NCI-H69 (cell line): ENCODE measurements at regions not wholly inside any gene's neighbourhood (a gene's known extent, or its start where the extent isn't known, plus 50 kb on each side); places are given as distances from the start of the nearest gene placed in this dataset.
"Not testable (repeated sequence)": the region's sequence is repeated elsewhere in the genome, so short reads cannot be mapped to it uniquely, and the experiment has no call there.

Experiments used
- DNase-seq: peaks from one replicate; lab custom pipeline; 2025; lab: John Stamatoyannopoulos, UW

DNA sequence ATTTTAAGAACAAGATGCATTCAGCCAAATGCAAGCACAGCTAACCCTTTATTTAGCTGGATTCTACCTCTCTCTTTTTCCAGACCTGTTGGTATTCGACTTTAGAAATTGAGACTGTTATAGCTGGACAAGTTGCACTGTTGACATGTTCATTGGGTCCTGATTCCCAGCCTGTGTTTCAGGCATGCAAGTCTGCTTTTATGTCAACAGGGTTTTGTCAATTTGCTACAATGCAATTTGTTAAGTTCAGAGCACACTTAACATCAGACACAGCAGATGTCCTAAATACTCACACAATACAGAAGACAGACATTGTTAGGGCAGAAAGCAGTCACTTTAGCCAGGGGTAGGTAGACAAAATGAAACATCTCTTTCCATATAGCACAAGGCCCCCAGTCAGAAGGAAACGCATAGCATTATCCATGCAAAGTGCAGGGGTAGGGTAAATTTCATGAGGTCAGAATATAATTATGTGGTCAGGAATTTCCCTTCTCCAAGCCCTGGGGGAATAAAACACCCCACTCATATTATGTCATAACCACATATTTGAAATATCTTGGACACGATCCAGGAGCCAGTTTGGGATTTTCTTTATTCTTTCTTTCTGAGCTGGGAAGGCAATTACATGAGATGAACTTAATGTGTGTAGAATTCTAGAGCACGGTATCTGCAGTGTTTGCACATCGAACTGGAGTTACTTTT, 504.1 kb downstream of the NTRK3 start:
- DNase-seq, result no peak

DNA sequence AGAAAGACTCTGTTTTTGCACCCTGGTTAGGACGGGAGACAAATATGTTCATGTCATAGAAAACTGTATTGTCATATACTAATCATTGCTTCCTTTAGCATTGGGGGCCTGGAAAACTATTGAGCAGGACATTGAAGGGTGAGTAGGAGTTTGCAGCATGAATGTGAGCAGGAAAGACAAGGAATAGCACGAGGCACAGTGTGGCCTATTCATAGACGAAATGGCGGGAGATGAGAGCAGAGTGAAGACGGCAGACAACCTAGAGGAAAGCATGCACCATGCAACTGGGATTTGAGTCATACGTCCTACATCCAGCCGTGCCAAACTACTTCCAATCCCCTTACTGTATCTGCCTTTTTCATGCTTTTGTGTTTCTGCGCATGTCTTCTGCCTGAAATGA, 508.1 kb downstream of the NTRK3 start:
- no peak for DNase-seq

DNA sequence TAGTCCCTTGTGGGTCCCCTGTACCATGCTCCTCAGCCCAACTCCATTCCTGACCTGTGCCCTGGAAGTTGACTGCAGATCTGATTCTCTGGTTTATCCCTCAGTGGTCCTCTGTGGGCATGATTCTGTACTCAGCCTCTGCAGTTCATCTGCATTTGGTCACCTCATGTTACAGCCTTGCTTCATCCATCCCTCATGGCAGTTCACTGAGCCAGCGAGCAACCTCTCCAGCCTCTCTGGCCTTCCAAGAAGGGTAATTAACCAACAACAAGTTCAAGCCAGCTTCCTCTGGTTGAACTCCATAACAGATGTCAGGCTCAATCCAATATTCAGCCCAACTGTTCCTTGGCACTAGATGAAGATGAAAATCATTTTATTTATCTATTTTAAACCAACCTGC, 509.5 kb downstream of the NTRK3 start:
- no peak for DNase-seq

DNA sequence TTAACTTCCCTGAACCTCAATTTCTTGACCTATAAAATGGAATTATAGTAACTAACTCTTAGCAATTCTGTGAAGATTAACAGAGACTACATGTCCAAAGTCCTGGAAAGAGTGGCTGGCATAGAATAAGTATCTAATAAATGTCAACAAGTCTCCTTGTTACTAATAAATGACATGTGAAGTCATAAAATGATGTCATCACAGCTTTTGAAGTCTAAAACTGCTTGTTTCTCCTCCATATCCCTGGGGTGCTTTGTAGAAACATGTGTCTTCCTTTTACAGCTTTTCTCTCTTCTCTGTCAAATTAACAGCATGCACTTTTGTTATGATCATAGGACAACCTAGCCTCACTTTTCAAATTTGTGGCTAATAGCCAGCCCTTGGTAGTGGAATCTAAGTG, 510.2 kb downstream of the NTRK3 start:
- no peak for DNase-seq

DNA sequence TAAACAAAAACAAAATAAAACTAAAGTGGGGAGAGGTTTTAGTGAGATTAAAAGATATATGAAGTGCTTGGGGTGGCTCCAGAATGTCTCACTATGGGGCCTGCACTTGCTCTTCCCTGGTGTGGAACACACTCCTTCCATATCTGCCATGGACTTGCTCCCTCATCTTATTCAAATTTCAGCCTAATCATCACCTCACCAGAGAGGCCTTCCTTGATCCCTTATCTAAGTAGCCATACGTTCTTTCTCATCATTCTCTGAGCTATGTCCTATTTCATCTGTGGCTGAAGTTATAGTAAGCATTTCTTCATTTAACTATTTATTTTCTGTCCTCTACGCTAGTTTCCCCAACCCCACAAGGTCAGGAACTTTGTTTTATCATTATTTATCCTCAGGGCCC, 511.7 kb downstream of the NTRK3 start:
- DNase-seq, result no peak

DNA sequence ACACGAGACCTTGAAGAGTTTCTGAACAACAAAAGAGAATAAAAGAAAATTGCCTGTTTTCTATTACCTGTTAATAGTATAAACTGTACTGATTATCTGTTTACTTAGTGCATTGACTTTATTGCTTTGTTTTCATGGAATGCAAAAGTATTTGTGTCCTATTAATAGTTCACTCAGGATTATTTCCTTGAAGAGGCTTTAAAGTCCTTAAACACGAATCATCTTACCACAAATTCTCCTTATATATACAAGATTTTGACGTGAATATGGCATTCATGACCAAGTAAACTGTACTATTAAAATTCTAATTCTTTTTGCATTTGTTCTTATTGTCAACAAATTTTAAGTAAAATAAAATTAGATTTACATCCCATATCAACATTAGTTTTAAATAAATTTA, 513.0 kb downstream of the NTRK3 start:
- no peak for DNase-seq

DNA sequence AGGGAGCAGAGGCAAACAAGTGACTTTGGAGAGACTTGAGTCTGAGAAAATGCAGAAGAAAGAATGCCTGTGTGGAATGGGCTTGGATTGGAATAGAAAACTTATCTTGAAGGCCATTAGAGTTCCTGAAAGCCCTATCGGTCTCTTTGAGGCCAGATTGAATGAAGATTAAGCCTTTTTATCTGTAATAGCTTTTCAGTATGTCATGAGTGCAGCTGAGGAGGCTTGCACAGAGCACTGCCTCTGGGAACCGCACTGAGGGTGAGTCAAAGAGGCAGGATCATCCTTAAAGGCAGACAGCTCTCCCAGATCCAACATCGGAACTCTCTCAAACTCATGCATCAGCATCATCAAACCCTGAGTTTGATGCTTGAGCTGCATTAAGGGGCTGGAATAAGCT, 515.2 kb downstream of the NTRK3 start:
- no peak for DNase-seq

DNA sequence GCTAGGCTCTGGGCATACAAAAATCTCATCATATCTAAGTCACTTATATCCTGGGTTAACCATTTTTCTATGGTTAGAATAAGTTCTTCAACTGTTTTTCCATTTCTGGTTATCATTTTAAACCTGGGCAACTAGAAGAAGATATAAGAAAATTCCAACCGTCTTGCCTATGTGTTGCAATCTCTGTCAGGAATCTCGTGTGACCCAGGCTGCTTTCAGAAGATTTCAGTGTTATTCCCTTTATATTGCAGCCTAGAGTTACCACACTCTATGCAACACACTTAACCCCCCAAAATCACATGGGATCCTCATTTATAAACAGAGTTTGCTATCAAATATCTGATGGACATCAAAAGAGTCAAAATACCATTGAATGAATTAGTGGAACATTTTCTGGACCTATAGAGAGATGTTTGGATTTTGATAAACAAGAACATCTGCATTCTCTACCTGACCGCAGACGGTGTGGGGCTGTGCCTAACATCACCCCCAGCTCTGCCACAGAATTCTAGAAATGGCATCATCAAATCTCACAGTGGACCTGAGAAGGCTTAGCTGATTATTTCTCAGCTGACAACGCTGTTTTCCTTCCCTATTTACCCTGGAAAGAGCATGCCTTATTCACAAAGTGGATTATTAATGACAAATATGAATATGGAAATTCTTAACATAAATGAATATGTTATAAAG, 515.7 kb downstream of the NTRK3 start:
- DNase-seq, result no peak

DNA sequence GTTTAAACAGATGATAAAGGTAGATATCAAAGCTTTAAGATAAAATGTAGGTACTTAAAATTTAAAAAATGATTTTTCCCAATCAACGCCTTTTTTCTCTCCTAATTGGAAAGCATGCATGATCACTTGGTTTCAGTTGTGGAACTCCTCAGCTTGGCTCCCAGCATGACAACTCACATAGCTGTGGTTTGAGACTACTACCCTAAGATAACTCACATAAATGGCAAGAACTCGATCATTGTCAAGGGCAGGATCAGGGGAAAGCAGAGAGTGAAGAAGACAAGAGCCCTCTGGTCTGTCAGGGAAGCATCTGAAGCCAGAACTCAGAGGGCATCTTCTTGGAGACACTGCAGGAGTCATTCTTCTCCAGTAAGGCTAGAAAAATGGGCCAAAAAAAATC, 516.7 kb downstream of the NTRK3 start:
- DNase-seq, result no peak

DNA sequence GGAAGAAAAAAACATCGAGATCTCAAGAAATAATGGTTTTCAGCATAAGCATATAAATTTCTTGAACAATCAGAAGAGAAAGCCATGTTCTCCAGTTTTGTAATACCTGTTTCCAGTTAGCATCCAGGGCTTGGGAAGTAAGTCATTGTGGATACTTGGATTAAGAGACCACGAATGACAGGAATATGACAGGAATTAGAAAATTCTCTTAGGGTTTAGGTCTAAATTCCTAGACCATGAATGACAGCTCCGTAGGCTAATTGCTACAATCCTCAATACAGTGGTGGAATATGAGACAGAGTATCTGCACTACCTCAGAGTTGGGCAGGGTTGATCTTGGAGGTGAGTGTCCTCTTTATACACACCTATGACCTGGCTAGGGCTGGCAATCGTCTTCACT, 517.5 kb downstream of the NTRK3 start:
- no peak for DNase-seq

DNA sequence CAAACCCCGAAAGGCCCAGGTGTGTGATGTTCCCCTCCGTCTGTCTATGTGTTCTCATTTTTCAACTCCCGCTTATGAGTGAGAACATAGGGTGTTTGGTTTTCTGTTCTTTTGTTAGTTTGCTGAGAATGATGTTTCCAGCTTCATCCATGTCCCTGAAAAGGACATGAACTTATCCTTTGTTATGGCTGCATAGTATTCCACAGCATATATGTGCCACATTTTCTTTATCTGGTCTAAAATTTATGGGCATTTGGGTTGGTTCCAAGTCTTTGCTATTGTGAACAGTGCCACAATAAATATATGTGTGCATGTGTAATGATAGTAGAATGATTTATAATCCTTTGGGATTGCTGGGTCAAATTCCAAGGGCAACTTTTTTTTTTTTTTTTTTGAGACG, 519.1 kb downstream of the NTRK3 start:
- not testable (repeated sequence) for DNase-seq

DNA sequence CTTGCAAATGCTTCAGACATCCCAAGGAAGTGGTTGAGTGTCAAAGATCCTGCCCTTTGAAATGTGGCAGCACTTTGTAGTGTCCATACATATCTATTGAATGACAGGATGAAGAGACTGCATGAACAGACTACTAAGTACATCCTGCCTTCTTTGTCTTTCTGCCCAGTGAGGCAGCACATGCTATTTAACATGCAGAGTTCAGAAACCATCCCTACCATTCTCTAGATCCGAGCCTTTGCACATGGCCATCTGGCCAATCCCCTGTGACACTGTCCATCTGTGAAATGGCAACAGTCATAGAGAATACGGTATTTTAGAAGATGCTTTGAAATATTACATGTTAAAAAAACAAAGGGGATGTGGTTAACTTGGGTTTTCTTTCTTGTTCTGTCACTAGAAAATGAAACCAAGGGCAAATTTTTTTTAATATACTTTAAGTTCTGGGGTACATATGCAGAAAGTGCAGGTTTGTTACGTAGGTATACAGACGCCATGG, 519.6 kb downstream of the NTRK3 start:
- no peak for DNase-seq

DNA sequence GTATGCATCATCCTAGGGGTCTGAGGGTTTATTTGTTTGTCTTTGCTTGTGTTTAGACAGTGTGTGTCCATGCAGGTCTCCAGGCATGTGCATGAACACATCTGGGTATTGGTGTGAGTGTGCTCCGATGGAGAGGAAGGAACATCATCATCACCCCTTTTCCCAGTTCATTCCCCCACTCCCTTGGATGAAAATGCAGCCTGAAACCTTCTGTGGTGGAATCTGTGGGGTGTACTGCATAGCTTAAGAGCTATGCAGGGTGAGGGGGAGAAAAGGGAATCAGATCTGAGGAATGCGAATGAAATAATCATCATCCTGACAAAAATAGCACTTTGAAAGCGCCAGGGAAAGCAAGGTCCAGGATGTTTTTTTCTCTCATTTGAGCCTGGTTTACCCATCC, 520.1 kb downstream of the NTRK3 start:
- DNase-seq, result no peak

DNA sequence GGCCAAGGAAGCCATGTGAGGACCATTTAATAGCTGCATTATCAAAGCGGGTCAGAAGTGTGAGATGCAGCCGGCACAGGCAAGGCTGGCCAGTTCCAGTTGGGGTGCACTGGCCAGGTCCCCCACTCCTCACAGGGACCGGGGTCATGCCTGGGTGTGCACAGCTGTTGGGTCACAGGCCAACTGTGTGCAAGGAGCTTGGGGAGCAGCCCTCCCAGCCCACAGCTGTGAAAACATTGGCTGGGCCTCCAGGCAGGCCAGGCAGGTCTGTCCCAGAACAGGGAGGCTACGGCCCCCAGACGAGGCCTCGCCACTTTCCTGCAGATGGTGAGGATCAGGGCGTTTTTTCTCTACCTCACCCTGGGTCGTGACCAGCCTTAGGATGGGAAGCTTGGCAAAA, 521.0 kb downstream of the NTRK3 start:
- no peak for DNase-seq

DNA sequence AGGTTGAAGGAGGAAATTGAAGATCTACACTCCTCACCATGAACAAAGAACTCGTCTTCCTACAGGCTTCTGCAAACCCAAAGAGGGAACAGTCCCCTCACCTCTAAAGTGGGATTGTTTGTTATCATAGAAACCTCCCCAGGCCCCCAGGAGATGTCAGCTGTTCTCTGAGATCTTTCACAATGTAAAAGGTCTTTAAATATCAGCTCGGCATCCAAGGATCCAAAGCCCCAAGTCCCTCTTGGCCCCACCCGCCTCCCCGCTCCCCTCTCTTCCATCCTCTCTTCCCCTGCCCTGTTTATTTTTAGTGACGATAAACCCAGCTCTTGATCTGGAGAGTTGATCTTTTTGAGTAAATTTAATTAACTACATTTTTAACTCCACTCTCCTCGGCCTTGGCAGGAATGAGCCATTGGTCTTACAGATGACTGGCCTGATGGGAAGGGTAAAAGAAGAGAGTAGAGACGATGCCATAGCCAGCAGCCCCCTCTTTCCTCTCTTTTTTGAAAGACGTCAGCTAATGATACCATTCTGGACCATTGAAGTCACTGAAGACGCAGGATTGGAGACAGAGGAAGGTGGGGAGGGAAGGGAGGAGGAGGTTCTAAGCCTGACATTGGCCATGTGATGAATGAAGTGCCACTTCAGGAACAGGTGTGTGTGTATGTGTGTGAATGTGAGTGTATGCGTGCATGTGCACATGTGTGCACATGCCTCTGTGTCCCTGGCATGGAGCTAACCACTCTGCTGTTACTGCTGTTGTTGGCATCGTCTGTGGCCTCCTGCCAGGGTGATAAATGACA, 521.8 kb downstream of the NTRK3 start:
- DNase-seq, result no peak

DNA sequence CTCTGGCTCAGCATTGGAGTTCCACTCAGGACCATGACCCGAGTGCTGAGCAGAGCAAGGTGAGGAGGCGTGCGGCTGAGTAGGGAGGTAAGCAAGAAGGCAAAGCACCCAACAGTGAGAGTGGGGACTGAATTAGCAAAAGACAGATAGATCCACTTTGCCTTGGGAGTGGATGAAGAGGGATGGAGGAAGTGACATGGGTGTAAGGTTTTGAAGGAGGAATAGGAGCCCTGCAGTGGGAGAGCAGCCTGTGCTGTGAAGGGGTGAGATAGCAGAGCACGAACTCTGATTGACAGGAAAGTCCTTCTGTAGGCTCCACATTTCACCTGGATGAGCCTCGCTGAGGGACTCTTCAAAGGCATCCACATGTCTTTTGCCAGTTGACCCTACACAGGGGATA, 522.6 kb downstream of the NTRK3 start:
- no peak for DNase-seq

DNA sequence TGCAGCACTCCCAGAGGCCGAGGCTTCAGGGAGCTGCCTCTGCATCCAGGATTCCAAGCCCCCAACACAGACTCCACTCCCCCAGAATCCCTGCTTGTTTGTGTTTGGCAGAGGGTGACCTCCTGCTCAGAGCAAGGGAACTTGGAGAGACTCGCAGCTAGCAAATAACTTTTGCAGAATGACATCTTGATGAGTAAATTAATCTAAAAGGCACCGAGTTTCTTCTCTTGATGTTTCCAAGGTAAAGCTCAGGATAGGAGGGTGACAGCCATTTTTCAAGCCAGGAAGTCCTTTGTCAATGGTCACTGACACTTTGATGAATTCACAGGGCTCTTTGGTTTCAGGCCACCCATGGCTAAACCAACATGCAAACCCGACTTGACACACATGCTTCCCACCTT, 523.0 kb downstream of the NTRK3 start:
- DNase-seq, result no peak

DNA sequence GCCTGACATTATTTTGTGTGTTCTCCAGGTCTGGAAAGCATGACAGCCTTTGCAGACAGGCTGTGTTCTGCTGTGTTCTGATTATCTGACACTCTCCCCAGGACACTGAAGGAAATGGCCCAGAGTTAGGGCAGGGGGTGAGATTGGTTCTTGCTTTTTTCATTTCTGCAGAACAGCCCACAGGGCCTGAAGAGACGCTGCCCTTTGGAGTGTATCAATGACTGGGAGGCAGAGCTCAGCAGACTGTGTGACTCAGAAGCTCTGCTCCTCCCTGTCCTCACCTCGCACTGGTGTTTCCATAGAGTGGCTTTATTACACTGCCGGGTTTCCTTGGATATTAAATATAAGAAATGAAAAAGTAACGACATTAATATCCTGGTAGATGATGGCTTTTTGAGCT, 523.6 kb downstream of the NTRK3 start:
- DNase-seq, result no peak

DNA sequence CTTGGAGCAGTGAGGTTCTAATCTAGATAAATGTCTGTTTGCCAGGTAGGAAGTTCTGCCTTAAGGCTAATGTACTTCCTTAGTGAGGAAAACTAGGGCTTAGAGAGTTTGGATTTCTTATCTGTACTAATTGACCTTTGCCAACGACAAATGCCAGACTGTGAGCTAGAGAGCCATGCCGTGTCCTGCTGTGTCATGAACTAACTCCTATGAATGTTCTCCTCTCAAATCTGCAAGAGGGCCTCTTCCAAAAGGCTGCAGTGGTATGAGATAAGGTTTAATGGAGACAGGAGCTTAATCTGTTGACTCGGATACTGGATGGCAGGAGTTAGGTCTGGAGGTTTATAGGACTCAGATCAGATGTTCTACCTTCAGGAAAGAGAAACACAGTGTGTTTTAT, 524.9 kb downstream of the NTRK3 start:
- no peak for DNase-seq

DNA sequence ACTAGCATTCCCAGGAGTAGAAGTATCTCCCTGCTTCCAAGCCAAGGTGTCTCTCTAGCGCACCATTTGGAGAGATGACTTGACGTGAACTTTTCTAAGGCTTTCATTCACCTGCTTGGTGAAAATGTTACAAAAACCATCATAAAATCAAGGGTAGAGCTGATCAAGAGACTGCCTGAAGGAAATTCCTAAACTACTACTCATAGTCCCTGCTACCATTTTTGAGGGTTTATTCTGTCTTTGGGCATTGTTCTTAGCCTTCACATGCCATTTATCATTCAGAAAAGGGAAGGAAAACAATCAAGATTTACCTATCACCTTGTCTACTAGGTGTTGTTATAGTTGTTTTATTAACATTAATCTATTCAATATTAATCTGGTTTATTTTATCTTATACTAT, 525.8 kb downstream of the NTRK3 start:
- no peak for DNase-seq

DNA sequence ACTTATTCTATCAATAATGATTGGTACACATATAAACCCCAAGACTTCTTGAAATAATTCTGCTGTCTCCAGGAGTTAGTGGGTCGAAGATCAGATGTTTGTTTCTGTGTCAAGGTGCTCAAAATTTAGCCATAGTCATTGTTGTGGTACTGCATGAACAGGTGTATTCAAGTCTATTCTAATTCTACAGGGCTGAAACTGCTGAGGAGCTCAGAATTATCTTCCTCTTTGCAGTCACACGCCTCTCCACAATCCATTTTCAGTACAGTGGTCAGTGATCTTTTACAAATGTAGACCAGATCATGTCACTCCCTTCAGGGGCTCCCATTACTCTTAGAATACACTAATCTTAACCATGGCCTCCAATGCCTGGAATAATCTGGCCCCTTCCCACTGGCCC, 527.5 kb downstream of the NTRK3 start:
- DNase-seq, result no peak

DNA sequence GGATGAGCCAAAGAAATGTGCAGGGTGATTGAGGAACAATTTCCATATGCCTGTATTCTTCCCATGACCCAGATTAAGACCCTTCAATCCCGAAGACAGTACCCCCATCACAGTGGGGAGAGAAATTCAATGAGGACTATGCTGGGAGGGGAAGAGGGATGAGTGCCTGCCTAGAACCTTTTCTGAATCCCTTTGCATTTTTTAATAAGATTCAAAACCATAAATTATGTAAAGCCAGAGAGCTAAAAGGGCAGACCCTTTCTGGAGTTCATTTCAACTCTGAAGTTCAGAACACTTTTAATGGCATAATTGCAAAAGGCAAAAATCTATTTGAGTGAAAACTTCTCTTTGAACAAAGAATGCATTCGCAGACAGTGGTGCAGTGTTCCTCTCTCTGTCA, 529.5 kb downstream of the NTRK3 start:
- DNase-seq, result no peak

DNA sequence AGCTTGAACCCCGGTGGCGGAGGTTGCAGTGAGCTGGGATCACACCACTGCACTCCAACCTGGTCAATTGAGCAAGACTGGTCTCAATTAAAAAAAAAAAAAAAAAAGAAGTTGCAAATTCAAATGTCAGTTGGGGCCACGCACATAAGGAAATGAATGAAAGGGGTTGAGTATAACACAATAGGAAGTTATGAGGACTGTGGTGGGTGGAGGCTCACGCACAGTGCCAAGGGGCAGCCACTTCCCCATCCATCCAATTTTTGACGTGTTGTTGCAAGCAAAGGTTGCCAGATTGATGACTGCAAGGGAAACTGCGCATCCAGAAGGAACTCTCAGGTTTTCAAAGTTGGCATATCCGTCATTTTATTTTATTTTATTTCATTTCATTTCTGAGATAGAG, 532.2 kb downstream of the NTRK3 start:
- DNase-seq, result no peak
